Globus pallidus (tissue), 1 donor: ENCODE measurements at regions not wholly inside any gene's neighbourhood (a gene's known extent, or its start where the extent isn't known, plus 50 kb on each side); places are given as distances from the start of the nearest gene placed in this dataset.

ENCODE experiments used
- DNase-seq: peaks from one replicate; pipeline ENCODE4 v3.0.0-alpha.2; 2015; ENCODE audit warnings: low spot score

DNA sequence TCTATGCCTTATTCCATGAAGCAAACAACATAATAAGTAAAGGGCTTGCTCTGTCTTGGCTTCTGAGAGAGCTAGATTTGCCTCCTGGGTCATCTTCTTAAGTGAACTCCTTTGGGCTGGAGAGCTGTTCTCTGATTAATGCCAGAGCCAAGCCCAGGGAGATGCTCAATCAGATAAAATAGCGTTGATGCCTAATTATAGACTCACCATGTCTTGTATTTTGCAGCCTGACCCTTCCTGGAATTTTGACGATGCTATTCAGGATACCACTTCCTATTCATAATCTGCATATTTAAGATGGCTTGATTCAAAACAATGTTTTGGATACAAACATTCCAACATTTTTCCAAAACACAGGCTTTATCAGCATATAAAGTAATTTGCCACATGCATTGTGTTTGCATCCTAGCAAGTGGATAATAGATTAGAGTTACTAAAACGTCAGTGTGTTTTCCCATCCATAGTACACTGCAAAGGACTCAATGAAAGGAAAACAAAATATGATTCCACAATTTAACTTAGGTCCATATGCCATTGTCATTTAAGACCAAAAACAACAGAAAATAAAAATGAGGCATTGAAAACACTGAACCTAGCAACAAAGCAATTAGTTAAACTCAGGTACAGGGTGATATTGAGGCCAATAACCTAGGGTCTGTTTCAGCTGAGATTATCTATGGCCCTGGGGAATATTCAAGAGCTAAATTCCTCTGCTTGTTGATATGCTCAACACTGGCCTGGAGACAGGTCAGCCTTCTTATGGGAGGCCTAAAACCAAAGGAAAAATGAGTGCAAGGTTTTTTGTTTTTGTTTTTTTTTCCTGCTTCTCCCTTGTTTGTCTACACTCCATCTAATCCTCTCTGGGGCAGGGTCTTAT is 184.2 kb upstream of the FOXN3 start:
- no peak for DNase-seq

DNA sequence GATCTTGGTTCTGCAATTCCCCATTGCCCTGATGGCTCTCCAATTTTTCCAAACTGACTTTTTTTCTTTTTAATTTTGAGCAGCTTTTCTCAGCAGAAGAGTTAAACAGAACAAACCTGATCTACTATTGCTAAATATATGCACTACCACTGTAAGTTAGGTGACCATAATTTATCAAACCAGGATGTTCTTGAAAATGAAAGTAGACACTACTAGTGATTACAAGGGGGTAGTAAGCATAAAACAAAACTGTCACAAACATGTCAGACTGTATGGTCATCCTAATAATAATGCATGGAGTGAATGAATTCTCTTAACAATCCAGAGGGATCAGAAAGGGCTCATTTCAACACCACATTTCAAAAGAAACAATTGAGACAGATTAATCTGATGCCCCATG is 183.0 kb upstream of the FOXN3 start:
- DNase-seq: no peak

DNA sequence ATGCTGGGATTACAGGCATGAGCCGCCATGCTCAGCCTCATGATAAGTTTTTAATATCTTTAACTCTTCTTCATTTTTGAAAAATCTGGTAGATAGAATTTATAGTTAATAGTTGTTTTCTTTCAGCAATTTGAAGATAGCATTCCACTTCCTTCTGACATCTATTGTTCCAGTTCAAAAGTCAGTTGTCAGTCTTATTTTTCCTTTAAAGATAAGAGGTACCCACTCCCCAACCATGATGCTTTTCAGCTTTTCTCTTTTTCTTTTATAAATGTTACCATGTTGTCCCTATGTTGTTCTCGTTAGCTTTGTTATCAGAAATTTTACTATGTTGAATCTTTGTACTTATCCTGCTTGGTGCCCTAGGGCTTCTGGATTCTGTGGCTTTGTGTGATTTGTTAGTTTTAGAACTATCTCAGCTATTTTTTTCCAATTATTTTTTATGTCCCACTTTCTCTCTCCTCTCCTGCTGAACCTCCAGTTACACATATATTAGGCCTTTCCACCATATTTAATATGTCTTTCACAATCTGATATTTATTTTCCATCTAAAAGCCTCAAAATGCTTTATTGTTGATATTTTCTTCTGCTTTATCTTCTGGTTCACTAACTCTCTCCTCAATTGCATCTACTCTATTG is 181.6 kb upstream of the FOXN3 start:
- no peak for DNase-seq

DNA sequence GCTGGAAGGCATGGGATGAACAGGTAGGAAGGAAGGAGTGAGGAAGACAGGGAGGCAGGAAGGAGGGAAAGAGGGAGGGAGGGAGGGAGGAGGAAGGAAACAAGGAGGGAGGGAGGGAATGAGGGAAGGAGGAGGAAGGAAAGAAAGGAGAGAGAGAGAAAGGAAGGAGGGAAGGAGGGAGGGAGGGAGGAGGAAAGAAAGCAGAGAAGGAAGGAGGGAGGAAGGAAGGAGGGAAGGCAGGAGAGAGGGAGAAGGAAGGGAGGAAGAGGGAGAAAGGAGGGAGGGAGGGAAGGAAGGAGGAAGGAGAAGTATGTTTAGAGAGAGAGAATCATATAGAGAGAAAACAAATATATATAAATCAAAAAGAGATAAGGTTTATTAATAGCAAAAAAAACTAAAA is 175.9 kb upstream of the FOXN3 start:
- DNase-seq: no peak

DNA sequence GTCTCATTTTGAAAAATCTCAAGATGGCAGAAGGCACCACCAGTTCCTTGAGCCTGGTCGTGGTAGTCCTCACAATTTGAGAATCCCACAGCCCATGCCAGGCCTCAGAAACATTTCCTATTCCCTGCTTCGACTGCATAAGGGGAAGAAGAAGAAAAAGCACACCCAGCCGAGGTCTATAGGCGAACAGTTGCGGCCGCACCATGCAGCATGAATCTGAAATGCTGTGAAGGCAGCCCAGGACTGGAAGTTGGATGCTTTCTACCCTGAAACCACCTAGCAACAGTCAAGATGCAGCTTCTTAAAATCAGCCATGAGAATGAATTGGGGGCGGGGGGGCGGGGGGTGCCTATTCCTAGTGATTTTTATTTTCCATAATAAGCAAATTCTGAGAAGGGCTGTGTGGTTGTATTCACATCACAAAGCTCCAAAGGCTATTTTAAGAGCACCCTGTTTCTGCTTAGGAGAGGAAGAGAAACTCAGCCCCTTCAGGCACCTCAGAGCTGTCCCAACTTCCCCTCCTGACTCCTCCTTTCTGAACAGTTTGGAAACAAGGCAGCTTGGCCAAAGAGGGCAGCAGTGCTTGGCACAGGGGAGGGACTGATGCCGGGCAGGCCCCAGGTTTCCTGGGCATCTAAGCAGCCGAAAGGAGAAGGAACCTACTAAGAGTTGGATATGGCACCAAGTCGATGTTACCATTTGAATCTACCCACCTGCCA is 172.5 kb upstream of the FOXN3 start:
- DNase-seq: peak; percentile 64

DNA sequence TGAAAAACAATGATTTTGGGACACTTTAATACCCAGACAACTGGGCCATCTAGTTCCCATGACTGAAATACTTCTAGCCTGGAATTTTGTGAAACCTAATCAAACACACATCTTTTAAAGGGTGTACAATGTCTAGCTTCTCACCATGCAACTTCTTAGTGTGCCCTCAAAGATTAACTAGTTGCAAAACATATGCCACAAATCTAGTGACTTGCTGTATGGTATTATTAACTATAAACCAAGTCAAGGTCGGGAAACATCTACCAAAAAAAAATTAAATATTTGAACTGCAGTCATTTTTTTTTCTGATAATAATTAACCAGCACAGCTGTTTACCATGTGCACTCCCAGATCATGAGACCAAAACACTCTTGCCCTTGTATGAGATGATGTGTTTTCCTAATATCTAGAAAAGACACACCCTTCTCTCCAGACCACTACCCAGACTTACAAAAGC is 171.8 kb upstream of the FOXN3 start:
- no peak for DNase-seq

DNA sequence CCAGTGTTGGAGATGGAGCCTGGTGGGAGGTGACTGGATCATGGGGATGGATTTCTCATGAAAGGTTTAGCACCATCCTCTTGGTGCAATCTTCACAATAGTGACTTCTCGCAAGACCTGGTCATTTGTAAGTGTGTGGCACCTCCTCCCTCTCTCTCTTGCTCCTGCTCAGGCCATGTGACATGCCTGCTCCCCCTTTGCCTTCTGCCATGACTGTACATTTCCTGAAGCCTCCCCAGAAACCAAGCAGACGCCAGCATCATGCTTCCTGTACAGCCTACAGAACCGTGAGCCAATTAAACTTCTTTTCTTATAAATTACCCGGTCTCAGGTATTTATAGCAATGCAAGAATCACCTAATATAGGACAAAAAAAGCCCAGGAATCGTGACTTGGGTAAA is 171.0 kb upstream of the FOXN3 start:
- DNase-seq: no peak

DNA sequence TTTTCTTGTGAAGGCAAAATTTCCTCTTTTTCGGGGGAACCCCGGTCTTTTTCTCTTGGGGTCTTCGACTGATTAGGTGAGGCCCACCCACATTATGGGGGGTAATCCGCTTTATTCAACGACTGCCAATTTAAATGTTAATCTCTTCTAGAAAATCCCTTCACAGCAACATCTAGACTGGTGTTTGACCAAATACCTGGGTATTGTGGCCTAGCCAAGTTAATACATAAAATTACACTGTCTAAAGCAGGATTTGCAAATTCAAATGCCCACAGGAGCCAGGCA is 170.0 kb upstream of the FOXN3 start:
- no peak for DNase-seq

DNA sequence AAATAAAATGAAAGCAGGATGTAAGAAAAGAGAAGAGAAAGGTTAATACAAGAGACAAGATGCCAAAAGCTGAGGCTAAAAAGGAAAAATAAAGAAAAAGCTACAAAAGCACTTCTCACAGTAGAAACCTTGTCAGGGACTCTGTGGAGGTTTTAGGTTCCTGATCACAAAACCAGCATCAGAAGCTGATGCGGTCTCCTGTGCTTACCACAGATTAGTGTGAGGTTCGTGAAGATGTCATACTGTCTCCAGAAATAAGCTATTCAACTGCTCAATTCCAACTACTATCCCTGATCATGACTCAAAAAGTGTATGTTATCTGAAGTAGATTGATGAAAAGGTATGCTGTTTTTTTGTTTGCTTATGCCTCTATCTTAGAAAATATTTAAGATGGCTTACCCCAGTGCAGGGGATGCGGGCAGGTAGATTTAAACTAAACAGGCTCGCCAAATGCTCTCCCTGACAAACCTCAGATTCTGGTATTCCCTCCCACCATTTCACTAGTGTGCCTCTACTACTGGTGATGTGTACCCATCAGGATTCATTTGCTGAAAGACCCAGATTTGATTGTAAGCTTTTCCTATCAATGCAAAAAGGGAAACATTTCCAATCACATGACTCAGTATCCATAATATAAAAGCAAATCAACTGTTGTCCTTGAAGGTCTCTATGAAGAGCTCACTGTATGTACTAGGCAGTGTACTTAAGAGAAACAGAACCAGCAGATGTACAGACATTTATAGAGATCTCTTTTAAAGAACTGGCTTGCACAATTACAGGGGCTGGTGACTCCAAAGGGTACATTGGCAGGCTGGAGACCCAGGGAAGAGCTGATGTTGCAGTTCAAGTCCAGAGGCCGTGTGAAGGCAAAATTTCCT is 169.5 kb upstream of the FOXN3 start:
- no peak for DNase-seq

DNA sequence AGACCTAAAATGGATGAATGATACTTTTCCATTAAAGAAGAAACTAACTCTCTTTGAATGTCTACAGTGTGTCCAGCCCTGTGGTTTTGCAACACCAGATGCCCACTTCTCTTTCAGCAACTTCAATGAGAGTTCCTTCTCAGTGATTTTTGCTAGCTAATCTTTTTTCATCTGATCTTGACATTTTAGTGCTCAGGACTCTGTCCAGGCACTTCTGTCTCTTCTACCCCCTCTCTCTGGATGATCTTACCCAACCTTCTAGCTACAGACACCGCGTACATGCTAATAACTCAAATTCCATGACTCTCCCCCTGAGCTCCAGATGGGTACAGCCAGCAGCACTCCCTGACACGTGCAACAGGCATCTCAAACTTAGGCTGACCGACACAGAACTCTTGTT is 161.1 kb upstream of the FOXN3 start:
- DNase-seq: peak; percentile 47

DNA sequence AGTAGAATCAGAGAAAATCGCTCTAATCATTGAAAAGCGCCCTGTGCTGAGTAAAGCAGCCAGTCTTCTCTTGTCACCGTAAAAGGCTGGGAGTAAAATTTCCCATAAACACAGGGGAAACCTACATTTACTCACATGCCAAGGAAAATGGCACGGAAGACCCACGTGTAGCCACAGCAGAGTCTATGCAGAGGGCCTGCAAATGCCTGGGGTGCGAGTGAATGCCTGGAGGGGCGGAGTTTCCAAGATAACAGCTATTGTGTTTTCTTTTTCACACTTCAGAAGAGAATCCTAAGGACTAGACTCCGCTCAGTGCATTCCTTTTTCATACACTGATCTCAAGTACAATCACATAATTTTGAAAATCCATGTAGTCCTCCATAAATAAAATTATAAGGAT is 159.9 kb upstream of the FOXN3 start:
- DNase-seq: no peak

DNA sequence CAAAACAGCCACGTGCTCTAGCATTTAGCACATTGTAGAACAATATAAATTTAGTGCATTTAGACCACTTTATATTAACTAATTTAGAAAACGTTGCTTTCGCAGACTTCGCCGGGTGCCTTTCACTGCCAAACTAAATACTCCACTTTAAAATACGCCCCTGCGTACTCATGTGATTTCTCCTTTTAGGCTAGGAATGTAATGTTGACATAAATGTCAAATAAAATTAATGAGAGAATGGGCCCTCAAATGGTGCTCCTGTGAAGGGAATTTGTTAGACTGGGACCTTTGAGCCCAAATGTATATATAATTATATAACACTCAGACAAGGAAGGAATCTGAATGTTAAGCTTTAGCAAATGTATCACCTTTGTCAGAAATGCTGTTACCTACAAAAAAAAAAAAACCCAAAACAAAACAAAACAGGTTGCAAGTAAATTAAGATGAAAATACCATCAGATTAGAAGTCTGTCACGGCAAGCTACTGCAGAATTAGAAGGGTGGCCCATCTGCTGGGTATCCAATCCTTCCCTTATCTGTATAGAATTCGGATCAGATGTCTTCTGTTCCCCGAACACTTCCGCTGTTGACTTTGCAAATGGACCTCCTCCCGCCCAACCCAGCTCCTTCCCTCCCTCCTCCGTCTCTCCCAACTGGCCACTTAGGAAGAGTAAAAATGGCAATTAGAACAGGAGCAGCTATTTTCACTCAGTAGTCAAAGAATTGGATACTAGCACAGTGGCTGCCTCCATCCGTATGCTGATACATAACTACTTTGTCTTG is 159.3 kb upstream of the FOXN3 start:
- no peak for DNase-seq

DNA sequence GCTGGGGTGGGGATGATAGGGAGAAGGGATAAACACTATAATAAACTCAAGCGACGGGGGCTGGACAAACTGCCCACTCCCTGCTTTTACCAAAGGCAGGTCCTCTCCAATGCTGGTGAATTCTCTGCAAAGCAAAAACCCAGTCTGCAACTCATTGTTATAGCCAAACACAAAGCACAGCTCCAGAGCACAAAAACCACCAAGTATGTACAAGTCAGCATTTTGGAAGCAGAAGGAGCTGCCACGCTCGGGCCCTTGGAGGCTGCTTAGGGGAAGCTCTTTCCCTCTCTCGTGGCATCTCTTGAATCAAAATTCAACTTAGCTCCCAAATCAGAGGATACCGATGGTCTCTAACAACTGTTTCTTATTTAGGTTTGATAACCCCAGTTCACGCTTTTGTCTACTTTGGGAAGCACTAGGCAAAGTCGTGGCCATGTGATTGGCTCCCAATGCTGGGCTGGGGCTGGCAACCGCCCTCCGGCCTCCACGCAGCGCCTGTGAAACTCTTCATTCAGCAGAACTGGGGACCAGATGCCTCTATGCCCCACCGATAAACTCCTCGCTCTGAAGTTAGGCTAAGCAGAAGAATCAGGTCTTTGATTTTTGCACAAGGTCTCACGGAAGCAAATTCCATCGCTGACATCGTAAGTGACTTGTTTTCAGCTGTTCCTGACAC is 158.5 kb upstream of the FOXN3 start:
- DNase-seq: no peak

DNA sequence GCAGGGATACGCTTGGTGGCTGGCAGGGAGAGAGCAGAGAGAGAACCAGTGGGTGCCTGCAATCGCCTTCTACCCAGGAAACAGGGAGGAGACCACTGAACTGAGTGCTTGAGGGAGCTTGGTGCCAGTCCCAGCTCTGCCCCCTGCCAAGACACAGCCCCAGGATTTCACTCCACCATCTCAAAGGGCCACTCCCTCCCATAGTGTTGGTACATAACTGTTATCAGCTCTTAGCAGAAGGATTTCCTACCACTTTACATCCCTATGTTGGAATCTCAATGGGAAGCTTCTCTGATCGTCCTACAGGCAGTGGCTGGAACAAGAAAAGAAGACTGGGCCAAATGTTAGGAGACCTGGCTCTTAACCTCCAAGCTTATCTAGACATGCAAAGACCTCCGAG is 157.4 kb upstream of the FOXN3 start:
- DNase-seq: no peak

DNA sequence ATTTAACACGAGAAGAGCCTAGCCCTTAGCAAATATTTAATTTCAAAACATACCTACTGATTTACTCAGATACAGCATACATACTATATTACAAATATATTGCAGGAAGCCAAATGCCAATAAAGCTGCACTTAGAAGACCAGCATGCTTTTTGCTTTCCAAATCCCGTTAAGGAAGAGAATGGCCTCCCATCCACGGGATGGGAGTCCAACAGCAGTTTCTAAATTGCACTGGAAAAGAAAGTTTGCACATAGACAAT is 156.3 kb upstream of the FOXN3 start:
- DNase-seq: no peak

DNA sequence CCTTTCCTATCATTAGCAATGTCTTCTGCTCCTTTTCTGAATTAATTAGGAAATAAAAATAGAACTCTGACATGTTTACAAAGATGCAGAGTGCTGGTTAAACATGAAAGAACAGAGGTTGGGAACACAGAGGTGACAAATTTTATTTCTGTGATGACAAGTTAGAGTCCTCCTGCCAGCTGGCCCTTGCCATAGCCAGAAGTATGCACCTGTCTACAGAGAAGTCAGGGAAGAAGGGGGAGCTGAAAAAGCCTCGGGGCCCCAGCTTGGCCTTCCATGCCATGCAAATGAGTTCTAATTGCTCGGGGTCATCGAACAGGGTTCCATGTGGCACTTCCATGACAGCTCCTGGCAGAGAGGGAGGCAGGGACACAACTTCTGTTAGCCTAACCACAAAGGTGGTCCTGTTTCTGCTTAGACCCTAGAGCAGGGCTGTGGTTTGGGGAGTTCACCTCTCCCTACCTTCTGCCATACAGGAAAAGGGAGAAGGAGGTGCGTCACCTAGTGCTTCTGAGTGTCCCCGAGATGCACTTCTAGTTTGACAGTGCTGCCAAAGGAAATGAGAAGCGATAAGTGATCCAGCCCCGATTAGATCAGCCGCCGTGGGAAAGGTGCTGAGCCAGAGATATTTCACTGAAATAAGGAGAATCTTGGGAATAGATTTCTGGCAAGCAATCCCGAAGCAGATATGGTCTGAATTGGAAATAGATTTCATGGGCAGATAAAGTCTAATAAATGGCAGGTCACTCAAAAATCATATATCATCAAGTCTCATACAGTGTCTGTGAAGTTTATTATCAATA is 155.8 kb upstream of the FOXN3 start:
- DNase-seq: no peak

DNA sequence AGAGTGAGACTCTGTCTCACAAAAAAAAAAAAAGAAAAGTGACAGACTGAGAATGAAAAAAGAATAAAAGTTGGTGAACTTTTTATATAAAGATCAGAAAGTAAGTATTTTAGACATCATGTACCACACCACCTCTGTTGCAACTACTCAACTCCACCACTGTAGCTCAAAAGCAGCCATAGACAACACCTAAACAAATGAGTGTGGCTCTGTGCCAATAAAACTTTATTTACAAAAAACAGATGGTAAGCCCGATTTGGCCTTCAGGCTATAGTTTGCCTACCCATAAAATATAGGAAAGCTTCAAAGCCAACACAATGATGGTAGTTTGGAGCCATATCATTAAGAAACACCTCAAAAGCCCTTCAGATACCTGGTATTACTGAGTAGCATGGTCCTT is 154.5 kb upstream of the FOXN3 start:
- DNase-seq: no peak

DNA sequence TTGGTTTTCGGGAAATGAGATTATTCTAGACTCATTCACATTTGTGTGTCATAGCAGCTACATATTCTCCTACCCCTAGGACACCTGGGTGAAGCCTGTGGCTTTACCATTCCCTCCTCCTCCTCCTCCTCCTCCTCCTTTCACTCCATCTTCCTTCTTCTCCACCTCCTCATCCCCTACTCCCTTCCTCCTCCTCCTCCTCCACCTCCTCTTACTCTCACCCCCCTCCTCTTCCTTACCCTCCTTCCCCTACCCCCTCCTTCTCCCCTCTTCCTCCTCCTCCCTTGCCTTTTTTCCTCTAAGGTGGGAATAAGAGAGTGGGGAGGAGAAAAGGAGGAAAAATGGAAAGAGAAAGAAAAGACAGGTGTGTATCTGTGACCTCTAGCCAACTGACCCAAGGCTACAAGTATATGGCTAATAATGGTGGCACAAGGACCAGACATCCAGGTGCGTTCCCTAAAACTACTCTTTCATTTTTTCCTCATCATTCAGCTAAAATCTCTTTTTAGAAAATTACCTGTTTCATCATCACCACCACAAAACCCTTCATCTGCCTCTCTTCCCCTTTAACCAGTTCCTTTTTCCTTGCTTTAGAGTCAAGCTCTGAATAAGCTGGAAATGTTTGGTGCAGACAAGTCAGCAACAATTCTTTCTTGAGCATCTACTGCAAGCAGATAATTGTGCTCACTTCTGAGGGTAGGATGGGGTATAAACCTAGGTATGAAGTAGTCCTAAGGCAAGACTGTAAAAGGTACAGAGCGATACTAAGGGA is 149.8 kb upstream of the FOXN3 start:
- no peak for DNase-seq

DNA sequence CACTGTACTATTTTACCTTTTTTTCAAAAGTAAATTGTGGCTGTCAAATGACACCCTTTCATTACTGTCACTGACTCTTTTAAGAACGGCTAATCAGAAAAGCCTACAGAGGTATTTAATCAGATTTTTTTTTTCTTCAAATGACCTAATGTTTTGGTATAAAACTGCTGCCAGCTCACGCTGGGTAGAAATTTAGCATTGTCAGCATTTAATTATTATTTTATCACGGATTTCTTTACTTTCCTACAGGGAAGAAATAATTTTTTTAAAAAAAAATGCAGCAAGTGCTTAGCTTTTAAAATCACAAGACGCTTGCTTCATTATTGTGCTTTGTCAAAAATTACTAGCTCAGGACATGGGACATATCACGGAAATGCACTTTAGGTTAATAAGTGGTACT is 149.1 kb upstream of the FOXN3 start:
- no peak for DNase-seq

DNA sequence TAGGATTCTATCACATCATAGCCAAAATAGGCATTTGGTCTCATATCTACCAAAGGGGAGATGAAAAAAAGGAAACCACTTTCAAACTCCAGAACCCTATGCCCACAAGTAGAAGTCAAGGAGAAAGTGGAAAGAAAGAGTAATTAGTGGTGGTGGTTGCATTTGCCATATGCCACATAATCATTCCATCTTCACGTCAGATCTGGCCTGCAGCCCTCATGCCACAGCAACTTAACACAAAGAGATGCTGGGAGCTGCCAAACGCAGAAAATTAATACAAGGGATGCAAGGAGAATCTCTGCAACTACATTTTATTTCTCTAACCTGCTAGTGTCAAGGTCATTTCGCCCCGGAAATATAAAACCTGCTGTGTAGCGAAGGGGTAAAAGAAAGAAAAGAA is 148.6 kb upstream of the FOXN3 start:
- no peak for DNase-seq
